Amygdala (tissue), 56 donors: ENCODE measurements at regions not wholly inside any gene's neighbourhood (a gene's known extent, or its start where the extent isn't known, plus 50 kb on each side); places are given as distances from the start of the nearest gene placed in this dataset.
"Not testable (repeated sequence)": the region's sequence is repeated elsewhere in the genome, so short reads cannot be mapped to it uniquely, and the experiment has no call there.

ENCODE experiments used
- DNase-seq, 56 donors: peaks; one replicate each; lab custom pipeline; 2025; lab: John Stamatoyannopoulos, UW

- DNase-seq = no peak
Observed at GRCh38 chr10:84842593-84842992, 514.2 kb downstream of the CCSER2 start.

- DNase-seq = no peak
Observed at GRCh38 chr10:84844461-84844860, 516.1 kb downstream of the CCSER2 start.

- DNase-seq = peak in 3 of 56 donors; percentile 5 to 18 (median 7)
Observed at GRCh38 chr10:84845628-84846261, 517.4 kb downstream of the CCSER2 start.

- no peak for DNase-seq
Observed at GRCh38 chr10:84846658-84847316, 518.4 kb downstream of the CCSER2 start.

GRCh38 chr10:84848967-84849366, 520.6 kb downstream of the CCSER2 start:
- no peak for DNase-seq

- no peak for DNase-seq
Observed at GRCh38 chr10:84850826-84851225, 522.4 kb downstream of the CCSER2 start.

GRCh38 chr10:84854439-84854838, 526.0 kb downstream of the CCSER2 start:
- DNase-seq = no peak

GRCh38 chr10:84860855-84861254, 532.5 kb downstream of the CCSER2 start:
- DNase-seq = no peak

- DNase-seq = no peak
Observed at GRCh38 chr10:84862551-84862950, 534.2 kb downstream of the CCSER2 start.

- no peak for DNase-seq
Observed at GRCh38 chr10:84863675-84864074, 535.3 kb downstream of the CCSER2 start.

- no peak for DNase-seq
Observed at GRCh38 chr10:84876116-84876999, 548.0 kb downstream of the CCSER2 start.

- DNase-seq = no peak
Observed at GRCh38 chr10:84879991-84880390, 551.6 kb downstream of the CCSER2 start.

GRCh38 chr10:84881696-84882095, 553.3 kb downstream of the CCSER2 start:
- DNase-seq = not testable (repeated sequence)

- DNase-seq = no peak
Observed at GRCh38 chr10:84890706-84891105, 562.3 kb downstream of the CCSER2 start.

GRCh38 chr10:84891631-84892030, 563.2 kb downstream of the CCSER2 start:
- DNase-seq = no peak

- no peak for DNase-seq
Observed at GRCh38 chr10:84895541-84895940, 567.2 kb downstream of the CCSER2 start.

- DNase-seq = no peak
Observed at GRCh38 chr10:84896909-84897308, 568.5 kb downstream of the CCSER2 start.

GRCh38 chr10:84899268-84899667, 570.9 kb downstream of the CCSER2 start:
- no peak for DNase-seq

- no peak for DNase-seq
Observed at GRCh38 chr10:84900141-84900540, 571.8 kb downstream of the CCSER2 start.

GRCh38 chr10:84901885-84902284, 573.5 kb downstream of the CCSER2 start:
- DNase-seq = no peak

GRCh38 chr10:84902553-84902952, 574.2 kb downstream of the CCSER2 start:
- DNase-seq = no peak
